Adrenal gland (tissue), 9 donors: ENCODE measurements at regions not wholly inside any gene's neighbourhood (a gene's known extent, or its start where the extent isn't known, plus 50 kb on each side); places are given as distances from the start of the nearest gene placed in this dataset.

Experiments
- DNase-seq, 7 donors: peaks; one replicate each; pipeline ENCODE4 v3.0.0-alpha.2; 2019 to 2020
- H3K27ac ChIP-seq, 5 donors: fragments of 200-600 bp; sonication (generic) in 4 of 5; 1 replicate in 3 of 5; 2 replicates in 2 of 5; pipeline versions ENCODE4 v1.5.1 to v1.8.0; 2016 to 2020; ENCODE audit warnings: mild to moderate bottlenecking in 1 of 5
- H3K27me3 ChIP-seq: fragments of 200-600 bp; 2 replicates; pipeline ENCODE4 v1.8.0; 2021
- H3K36me3 ChIP-seq, 2 donors: fragments of 200-600 bp; replicated peaks in 1 of 2; 1 replicate in 1 of 2; 2 replicates in 1 of 2; pipeline versions ENCODE4 v1.5.1 to v1.8.0; 2018 to 2022
- H3K4me1 ChIP-seq, 2 donors: fragments of 200-600 bp; replicated peaks in 1 of 2; 1 replicate in 1 of 2; 2 replicates in 1 of 2; pipeline versions ENCODE4 v1.5.1 to v1.8.0; 2018 to 2021
- H3K4me3 ChIP-seq, 4 donors: fragments of 200-600 bp; sonication (generic) in 3 of 4; one replicate each; pipeline ENCODE4 v1.5.1; 2016 to 2018
- H3K9me3 ChIP-seq, 3 donors: fragments of 200-600 bp; sonication (generic) in 1 of 3; replicated peaks in 1 of 3; 1 replicate in 2 of 3; 2 replicates in 1 of 3; pipeline versions ENCODE4 v1.5.1 to v1.8.0; 2016 to 2021
- CTCF ChIP-seq, 6 experiments: fragments of 450-650 bp in 4 of 6; fragments of 200-600 bp in 2 of 6; sonication (generic) in 1 of 6; IDR thresholded peaks; 1 replicate in 5 of 6; 2 replicates in 1 of 6; pipeline versions ENCODE4 v1.5.1 to v1.8.0; 2016 to 2021; ENCODE audit warnings: antibody characterized with exemption in 6 of 6, mild to moderate bottlenecking in 2 of 6, moderate library complexity in 1 of 6
- POLR2A ChIP-seq, 2 donors: fragments of 450-650 bp; IDR thresholded peaks; one replicate each; pipeline ENCODE4 v1.6.1; 2017; ENCODE audit warnings: antibody characterized with exemption in 2 of 2, mild to moderate bottlenecking in 2 of 2, moderate library complexity in 1 of 2
- WGBS, 4 donors: extraction: QIAGEN DNeasy Blood & Tissue Kit in 2 of 4; methylation state at CpG; one replicate each; pipeline versions ENCODE4 v1.1.5 to v1.1.7; 2013 to 2017; 5-methylcytosine and 5-hydroxymethylcytosine counted together
- intact Hi-C, 2 donors: fragments of 100-400 bp; cut with DNase I; formaldehyde crosslinking; loops; one replicate each; pipeline versions ENCODE4 v1.14.1 to v1.15.0; 2022 to 2023
- donor health status: healthy with polysubstance abuse.
- donor health status: Bipolar disorder and iron deficiency.
- donor health status: DM: yes; HTN: yes; CAD: no.
- donor health status: DM: no; HTN: no; CAD: no.
- donor health status: DM: no; HTN: no; CAD: no.

GRCh38 chr5:68084396-68084795, 131.2 kb upstream of the PIK3R1 start:
- no peaks in the 10 kb centered on the region for H3K36me3 ChIP-seq
- H3K27ac ChIP-seq: no peak overlapping the region
- no peak for TF ChIP-seq POLR2A (IDR thresholded peaks at IDR 0.05)
- no peak for TF ChIP-seq CTCF (IDR thresholded peaks at IDR 0.05)
- H3K4me3 ChIP-seq: no peak overlapping the region
- H3K27me3 ChIP-seq: no peaks in the 10 kb centered on the region
- intact Hi-C loops: no loop called here
- peaks cover 9 to 14% of the 10 kb centered on the region in 2 donors for H3K4me1 ChIP-seq
- DNase-seq: no peak
- H3K9me3 ChIP-seq: no peaks in the 10 kb centered on the region

- H3K36me3 ChIP-seq: no peaks in the 10 kb centered on the region
- no peaks in the 10 kb centered on the region for H3K4me1 ChIP-seq
- TF ChIP-seq CTCF (IDR thresholded peaks at IDR 0.05) (no peak), POLR2A (IDR thresholded peaks at IDR 0.05) (no peak)
- no peak overlapping the region for H3K27ac ChIP-seq
- no peaks in the 10 kb centered on the region for H3K27me3 ChIP-seq
- H3K9me3 ChIP-seq: no peaks in the 10 kb centered on the region
- DNase-seq: no peak
- WGBS, 4 donors: 79 to 87% (median 86%) methylated on average over 9 of the region's 9 CpGs
- no peak overlapping the region for H3K4me3 ChIP-seq
- intact Hi-C loops: no loop called here
Observed at GRCh38 chr5:68080282-68081050, 135.1 kb upstream of the PIK3R1 start.

GRCh38 chr5:68077349-68077894, 138.1 kb upstream of the PIK3R1 start:
- intact Hi-C loops: no loop called here
- Histone ChIP-seq H3K27ac (no peak overlapping the region), H3K9me3 (no peaks in the 10 kb centered on the region), H3K4me1 (no peaks in the 10 kb centered on the region), H3K27me3 (no peaks in the 10 kb centered on the region), H3K36me3 (no peaks in the 10 kb centered on the region), H3K4me3 (no peak overlapping the region)
- no peak for TF ChIP-seq POLR2A (IDR thresholded peaks at IDR 0.05)
- WGBS, 4 donors: 82 to 91% (median 87%) methylated on average over 6 of the region's 6 CpGs
- DNase-seq: peak in 1 of 7 donors; percentile 66

GRCh38 chr5:68074633-68075032, 140.9 kb upstream of the PIK3R1 start:
- no peak overlapping the region for H3K27ac ChIP-seq
- no peak overlapping the region for H3K4me3 ChIP-seq
- intact Hi-C loops: no loop called here
- no peak for TF ChIP-seq POLR2A (IDR thresholded peaks at IDR 0.05)
- TF ChIP-seq CTCF (IDR thresholded peaks at IDR 0.05): no peak
- no peaks in the 10 kb centered on the region for H3K36me3 ChIP-seq
- no peak for DNase-seq
- no peaks in the 10 kb centered on the region for H3K27me3 ChIP-seq
- H3K4me1 ChIP-seq: no peaks in the 10 kb centered on the region
- H3K9me3 ChIP-seq: no peaks in the 10 kb centered on the region
- 64 to 85% (median 83%) methylated on average over 1 of the region's 1 CpG; no CpG with 5 or more reads in 1 of the 4 donors for WGBS, 4 donors
